ENCODE measurements at regions not wholly inside any gene's neighbourhood (a gene's known extent, or its start where the extent isn't known, plus 50 kb on each side); places are given as distances from the start of the nearest gene placed in this dataset.

DNA sequence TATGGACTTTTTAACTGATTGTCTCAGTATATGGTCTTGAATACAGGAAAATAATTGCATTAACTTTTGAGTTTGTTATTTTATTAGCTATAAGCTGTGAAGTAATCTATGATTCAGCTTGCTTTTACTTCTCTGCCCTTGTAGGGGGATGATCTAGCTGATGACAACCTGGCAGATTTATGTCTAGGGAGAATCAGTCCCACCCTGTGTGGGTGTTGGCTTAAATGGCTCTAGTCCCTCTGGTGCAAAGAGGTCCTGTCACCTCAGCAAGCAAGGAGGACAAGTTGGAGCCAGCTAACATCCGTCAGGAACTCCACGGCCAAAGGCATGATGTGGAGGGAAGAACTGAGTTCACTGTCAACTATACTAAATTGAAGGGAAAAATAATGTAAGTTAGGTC, 495.3 kb downstream of the BMP2 start:
- no peak for TF ChIP-seq POLR2A (IDR thresholded peaks at IDR 0.05; ENCODE audit: low read depth, low read length)
- TF ChIP-seq POU2F2 (IDR thresholded peaks at IDR 0.05; ENCODE audit: low read depth, low read length) = no peak
- TF ChIP-seq TAF1 (IDR thresholded peaks at IDR 0.05; ENCODE audit: low read depth, low read length) = no peak
- no peak for TF ChIP-seq SPI1 (IDR thresholded peaks at IDR 0.05; ENCODE audit: low read depth, low read length)

All from GM12891 (cell line).